Stimulated activated CD8-positive, alpha-beta memory T cell treated with anti-CD3 and anti-CD28 coated beads, Interleukin-4, amount 100 ng/mL, for 1 hour (primary cell): ENCODE measurements at regions not wholly inside any gene's neighbourhood (a gene's known extent, or its start where the extent isn't known, plus 50 kb on each side); places are given as distances from the start of the nearest gene placed in this dataset.
"Not testable (repeated sequence)": the region's sequence is repeated elsewhere in the genome, so short reads cannot be mapped to it uniquely, and the experiment has no call there.

Experiments used
- DNase-seq, 2 donors: peaks; one replicate each; pipeline ENCODE4 v3.0.0-alpha.2; 2020; ENCODE audit warnings: low read depth in 2 of 2, low spot score in 1 of 2

DNA sequence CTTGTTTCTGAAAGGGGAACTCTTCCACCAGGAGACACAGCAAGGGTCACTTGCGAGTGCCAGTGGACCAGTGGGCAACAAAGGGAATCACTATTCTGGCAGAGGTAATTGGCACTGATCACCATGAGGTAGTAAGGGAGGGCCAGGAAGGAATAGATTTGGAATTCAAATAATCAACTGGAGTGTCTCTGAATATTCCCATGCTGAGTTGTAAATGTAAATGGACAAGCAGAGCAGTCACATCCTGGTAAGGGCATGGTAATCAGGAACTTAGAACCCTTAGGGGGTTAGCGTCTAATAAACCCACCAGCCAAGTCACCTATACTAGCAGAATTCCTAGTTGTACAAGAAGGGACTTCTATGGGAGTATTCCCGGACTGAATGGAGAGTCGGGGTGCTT lies 178.5 kb upstream of the UGT8 start:
- no peak for DNase-seq

- no peak for DNase-seq
Measured at GRCh38 chr4:114423582-114423981, 175.0 kb upstream of the UGT8 start.

- DNase-seq: no peak
Measured at GRCh38 chr4:114435116-114435515, 163.5 kb upstream of the UGT8 start.

GRCh38 chr4:114442856-114443255 lies 155.8 kb upstream of the UGT8 start:
- no peak for DNase-seq

DNA sequence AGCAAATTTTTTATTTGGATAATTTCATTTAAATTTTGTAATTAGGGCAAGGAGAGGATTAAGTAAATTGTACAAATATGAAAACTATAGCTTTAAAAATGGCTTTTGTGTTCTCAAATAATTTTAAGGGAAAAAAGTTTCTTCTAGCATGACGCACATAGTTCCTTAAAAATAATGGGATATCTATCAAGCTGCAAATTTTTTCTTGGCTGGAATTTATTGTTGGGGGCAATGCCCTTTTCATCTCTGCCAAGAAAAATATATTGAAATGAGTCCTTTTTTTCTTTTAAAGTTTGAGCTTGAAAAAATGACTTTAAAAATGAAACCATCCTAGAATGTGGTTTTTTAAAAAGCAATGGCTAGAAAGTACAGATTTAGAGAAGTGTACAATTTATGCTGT lies 154.4 kb upstream of the UGT8 start:
- DNase-seq: no peak

DNA sequence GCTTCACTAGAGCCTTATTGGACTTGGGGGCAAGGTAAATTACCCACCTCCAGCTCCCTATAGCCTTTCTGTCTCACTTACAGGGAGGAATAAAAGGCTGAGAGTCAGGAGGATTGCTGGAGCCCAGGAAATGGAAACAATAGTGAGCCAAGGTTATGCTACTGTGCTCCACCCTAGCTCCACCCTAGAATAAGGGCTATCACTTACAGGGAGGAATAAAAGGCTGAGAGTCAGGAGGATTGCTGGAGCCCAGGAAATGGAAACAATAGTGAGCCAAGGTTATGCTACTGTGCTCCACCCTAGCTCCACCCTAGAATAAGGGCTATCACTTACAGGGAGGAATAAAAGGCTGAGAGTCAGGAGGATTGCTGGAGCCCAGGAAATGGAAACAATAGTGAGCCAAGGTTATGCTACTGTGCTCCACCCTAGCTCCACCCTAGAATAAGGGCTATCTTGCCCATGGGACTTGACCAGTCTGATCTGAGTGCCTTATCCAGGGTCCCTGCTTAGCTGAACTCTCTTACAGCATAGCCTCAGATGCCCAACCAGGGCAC lies 150.6 kb upstream of the UGT8 start:
- DNase-seq: not testable (repeated sequence)

DNA sequence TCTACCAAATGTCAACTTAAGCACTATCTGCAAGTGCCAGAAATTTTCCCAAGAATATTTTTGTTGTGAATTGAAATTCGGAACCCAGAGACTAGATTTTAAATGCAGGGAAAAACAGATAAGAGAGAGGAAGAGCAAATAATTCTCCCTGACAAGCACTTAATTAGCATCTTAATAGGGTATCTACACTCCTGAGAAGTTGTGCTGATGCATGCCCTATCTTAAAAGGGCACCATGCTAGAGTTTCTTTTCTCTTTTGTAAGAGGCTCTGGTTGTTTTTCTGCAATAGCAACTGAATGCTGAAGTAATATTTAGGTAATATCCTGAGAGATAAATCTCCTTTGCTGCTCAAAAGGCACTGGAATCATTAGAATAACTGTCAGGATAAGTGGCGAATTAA lies 139.9 kb upstream of the UGT8 start:
- no peak for DNase-seq

GRCh38 chr4:114464726-114465272 lies 133.8 kb upstream of the UGT8 start:
- no peak for DNase-seq

DNA sequence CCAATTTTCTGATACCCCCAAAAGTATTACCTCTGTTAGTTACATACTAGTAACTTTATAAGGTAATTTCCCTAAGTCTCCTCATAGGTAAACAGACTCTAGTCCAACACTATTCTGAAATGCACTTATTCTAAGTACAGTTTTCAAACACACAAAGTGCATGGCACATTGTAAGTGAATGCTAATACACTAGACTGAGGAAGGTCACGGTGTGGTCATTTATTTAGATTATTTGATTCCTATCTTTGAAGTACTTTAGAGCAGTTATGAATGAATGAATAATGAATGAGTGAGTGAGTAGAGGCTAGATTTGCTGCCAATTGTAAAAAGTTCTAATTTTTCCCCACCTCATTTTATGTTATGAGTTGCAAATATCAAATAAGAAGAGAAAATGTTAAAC lies 132.8 kb upstream of the UGT8 start:
- no peak for DNase-seq

DNA sequence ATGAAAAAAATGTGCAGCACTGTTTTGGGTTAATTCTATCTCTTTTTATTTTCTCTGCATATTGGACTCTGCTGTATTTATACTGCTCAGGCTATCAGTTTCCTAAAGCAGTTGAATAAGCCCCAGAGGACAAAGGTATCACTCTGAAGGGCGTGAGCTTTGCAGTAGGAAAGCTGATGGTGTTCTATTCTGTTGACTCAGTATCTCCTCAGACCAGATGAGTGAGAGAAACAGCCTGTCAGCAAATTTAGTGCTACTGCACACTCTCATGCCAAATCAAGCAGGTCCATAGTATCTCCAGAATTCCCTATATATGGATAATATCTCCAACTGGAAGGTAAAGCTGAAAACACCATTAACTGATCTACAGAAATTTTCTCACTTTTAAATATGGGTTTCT lies 132.3 kb upstream of the UGT8 start:
- no peak for DNase-seq

DNA sequence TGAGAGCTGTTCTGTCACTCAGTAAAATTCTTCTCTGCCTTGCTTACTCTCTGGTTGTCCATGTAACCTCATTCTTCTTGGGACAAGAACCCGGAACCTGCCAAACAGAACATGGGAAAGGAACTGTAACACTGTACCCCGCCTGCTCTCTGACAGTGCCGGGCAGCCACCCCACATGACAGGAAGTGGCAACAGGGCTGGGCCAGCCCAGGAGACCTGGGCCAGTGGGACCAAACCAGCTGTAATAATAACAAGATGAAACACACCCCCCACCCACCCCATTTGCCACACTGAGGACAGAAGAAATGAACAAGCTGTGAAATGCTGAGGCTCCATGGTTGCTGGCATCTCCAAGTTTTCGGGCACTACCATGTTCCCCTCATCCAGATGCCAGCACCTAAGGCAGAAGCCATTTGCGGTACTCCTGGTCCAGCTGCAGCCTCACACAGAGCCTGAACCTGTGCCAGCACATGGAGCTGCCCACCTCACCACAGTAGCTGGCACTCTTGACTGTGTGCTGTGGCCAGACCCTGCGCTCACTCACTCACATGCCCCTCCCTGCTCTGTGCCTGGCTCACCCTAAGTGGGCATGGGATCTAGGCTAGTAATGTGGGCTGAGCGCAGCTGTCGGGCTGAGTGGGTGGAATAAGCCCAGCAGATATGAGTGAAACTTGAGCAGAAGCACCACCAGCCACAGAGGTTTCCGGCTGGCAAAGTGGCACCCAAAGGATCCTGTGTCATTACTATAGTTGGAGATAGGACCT lies 126.2 kb upstream of the UGT8 start:
- no peak for DNase-seq

DNA sequence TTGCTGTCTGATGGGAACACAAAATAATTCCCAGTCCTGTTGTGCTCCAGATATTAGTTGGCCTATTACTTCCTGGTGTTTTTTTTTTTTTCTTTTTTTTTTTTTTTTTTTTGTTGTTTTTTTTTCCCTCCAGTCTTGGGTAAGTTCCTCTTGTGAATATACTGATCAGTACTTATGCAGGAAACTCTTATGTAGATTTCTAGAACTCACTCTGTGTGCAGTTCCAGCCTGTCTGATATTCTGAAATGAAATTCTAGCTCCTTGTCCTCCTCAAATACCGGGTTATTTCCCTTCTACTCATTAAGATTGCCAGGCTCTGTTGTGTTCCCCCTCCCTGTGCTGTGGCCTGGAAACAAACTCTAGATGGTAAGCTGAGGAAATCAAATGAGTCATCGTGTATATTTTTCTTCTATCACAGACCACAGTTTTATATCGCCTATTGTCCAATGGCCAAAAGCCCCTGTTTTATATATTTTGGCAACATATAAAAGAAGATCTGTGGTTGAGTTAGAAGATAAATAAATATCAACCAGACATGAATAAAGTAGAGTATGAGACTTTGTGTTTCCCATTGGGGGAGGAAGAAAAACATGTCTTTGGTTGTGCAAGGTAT lies 124.3 kb upstream of the UGT8 start:
- no peak for DNase-seq

GRCh38 chr4:114476310-114476709 lies 122.3 kb upstream of the UGT8 start:
- no peak for DNase-seq

DNA sequence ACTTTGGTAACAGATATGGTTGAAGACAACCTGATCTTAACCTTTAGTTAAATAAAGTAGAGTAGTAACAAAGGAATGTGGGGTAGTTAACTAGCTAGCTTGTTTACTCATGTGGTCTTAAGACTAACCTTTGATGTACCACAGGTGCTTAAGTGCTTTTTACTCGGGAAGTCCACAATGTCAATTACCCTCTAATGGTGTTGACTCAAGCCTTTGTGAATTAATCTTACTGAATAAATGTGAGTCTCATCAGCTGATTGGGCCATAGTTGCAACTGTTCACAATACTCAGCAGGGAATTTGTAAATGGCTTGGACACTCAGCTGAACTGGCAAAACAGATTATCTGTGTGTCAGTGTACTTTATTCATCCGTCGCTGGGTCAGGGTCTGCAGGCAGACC lies 119.0 kb upstream of the UGT8 start:
- DNase-seq: no peak

- DNase-seq: no peak
Measured at GRCh38 chr4:114481856-114482255, 116.8 kb upstream of the UGT8 start.

DNA sequence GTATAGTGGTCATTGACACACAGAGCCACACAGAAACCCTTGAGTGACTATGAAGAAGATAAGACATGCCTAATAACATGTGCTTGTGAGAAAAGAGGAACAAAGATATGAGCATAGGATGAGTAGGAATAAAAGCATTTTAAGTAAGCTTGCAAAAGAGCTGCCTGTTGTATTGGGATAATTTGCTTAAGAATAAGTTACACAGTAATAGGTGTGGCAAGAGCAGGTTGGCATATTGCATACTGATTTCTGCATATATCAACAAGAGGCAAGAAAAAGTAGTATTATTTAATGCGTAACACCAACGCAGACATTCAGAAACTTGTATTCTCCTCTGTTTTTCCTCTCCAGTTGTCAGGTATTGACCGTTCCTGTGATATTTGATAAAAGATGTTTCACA lies 111.5 kb upstream of the UGT8 start:
- no peak for DNase-seq

DNA sequence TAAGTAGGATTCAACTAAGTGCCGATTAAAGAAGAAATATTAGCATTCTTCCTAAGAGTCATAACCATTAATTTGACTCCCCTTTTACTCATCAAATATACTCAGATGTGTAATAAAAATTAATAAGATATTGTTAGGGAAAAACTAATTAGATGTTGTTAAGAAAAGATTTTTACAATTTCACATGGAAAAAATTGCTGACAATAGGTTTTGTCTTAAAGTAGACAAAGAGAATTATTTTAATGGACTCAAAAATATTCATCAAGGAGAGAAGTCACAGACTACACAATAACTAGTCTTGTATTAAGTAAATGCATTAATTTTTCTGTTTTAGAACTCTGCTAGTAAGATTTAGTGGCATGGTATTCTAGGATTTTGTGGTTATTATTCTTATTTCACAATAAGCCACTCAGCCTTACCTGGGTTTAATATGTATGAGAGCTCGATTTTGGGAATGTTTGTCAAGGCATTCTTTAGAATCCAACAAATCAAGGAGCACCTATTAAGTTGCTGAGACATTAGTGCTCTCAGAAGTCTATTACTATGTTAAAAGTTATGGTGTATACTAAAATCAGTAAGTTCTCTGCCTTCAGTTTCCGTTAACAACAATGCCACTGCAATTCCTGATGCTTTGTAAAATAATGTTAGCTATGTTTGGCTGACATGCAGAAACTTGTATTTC lies 110.2 kb upstream of the UGT8 start:
- DNase-seq: no peak

- no peak for DNase-seq
Measured at GRCh38 chr4:114494246-114494803, 104.3 kb upstream of the UGT8 start.

DNA sequence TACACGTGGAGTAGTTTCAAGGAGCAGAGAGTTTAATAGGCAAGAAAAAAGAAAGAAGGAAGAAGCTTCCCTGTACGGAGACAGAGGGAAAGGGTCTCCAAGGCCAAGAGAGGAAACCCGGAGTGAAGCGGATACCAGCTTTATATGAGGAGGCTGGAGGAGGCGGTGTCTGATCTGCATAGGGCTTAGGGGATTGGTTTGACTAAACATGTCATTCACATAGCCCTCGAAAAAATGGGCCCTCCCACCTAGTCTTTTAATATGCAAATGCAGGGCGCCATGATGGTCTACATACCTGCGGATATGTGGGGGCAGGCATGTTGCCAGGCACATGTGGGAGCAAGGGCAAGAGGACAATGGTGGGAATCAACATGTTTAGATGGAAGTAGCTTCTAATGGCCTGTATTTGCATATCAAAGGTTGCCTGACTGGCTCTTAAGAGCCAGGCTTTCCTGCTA lies 103.1 kb upstream of the UGT8 start:
- no peak for DNase-seq

DNA sequence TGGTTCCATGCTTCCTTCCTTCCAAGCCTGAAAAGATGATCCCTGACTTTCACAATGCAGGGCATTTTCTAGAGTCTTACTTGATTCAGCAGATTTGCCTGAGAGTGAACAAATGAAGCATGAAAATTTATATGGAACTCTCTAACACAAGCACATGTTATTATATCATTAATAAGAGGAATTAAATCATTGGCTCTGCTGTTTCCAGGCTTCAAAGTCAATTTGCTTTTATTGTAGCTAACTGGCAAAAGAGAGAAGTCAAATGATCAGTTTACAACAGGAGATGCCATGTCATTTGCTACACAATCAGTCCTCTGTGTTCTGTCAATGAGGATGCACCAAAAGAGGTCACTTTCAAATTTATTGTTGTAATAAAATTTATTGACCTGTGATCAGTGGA lies 101.5 kb upstream of the UGT8 start:
- DNase-seq: no peak

GRCh38 chr4:114509340-114509739 lies 89.3 kb upstream of the UGT8 start:
- no peak for DNase-seq
